NCI-H2107 (cell line): ENCODE measurements at regions not wholly inside any gene's neighbourhood (a gene's known extent, or its start where the extent isn't known, plus 50 kb on each side); places are given as distances from the start of the nearest gene placed in this dataset.

Experiments used
- DNase-seq: peaks from one replicate; lab custom pipeline; 2025; lab: John Stamatoyannopoulos, UW

GRCh38 chr12:39240587-39240986 is 202.3 kb downstream of the KIF21A start:
- DNase-seq: no peak

DNA sequence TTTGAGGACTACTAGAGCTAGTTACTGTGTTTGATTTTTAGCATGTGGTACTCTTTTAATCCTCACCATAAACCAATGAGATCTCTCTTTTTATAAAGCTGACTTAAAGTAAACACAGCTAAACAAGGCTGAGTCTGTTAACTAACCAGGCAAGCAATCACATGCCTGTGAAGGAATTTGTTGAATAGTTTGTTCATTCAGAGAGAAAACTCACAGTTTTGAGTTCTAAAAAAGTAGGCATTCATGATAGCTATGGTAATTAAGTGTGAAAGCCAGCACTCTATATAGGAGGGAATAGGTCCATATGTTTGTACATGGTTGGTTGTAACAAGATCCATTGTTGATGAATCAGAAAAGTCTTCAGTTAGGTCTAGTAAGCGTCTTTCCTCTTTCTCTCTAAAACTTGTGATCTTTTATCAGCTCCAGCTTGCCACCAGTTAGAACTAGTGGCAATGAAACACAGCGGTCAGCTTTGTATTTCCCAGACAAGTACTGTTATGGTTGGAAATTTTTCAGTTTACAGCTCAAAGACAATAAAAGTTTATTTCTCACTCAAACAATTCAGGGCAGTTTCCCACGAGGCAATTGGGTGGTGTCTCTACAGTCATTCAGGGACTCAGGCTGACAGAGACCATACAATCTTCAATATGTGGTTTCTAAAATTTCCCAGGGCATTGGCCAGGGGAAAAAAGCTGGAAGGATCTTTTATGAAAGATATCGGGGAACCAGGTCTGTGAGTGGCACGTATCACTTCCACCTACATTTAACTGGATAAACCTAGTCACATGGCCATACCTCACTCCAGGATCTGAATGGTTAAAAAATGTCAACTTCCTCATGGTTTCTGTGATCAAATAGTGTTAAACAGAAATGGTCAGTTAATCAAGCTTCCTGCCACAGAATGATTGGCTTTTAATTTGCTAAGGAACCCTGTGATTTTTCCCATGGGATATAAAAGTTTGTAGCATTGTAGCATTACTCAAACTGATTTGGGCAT is 203.1 kb downstream of the KIF21A start:
- DNase-seq: no peak

DNA sequence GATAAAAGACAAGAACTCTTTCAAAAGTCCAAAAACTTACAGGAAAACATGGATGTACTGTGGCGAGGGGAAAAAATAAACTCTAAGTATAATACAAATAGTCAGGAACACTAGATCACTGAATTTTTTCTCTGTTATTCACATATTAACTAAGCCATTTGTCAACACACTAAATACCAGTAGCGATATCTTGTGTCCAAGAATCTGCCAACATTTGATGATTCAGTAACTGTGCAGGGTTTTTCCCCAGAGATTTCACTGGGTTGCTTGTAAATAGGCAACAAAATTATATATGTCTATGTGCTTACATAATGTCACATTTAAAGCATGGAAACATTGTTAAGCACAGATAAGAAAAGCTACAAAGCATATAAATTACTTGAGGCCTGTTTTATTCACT is 205.9 kb downstream of the KIF21A start:
- DNase-seq: no peak

- DNase-seq: no peak
These were observed 206.7 kb downstream of the KIF21A start for GRCh38 chr12:39235990-39236767.

GRCh38 chr12:39230086-39230485 is 212.8 kb downstream of the KIF21A start:
- no peak for DNase-seq

DNA sequence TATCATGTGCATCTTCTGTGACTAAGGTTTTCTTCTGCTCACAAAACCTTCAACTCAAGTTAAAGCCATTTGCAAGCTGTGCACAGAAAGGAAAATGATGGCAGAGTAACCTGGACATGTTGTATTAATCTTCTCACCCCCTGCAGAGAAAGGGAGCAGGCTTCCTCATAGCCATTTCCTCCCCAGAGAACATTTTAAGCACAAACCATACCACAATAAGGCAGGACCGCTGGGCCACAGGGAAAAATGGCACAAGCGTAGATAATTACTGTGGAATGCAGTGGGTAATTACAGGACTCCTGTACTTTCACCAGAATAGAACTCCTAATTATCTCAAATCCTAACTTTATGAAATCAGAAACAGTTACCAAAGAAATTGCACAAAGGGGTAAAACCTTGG is 215.7 kb downstream of the KIF21A start:
- DNase-seq: no peak

- DNase-seq: no peak
These were observed 217.9 kb downstream of the KIF21A start for GRCh38 chr12:39224971-39225370.

DNA sequence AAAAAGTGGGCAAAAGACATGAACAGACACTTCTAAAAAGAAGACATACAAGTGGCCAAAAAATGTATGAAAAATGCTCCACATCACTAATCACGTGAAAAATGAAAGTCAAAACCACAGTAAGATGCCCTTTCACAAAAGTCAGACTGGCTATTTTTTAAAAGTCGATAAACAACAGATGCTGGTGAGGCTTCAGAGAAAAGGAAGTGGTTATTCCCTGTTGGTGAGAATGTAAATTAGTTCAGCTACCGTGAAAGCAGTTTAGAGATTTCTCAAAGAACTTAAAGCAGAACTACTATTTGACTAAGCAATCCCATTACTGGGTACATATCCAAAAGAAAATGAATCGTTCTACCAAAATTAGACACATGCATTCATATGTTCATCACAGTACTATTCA is 237.0 kb downstream of the KIF21A start:
- no peak for DNase-seq

DNA sequence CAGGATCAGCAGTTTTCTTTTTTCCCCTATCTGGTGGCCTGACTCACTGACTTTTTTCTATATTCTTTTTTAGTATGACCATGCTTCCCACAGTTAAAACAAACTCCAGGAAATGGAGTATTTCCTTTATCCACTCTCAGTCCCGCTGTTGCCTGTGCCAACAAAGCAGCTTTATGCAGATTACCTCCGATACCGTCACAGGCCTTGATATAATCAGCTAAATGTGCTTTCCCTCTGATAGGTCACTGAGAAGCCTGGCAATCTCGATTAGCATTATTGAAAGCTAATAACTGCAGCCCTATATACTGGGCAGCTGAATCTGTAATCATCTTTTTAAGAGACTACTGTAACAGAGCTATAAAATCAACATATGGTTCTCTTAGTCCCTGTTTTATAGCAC is 243.6 kb downstream of the KIF21A start:
- no peak for DNase-seq

- no peak for DNase-seq
These were observed 254.2 kb downstream of the KIF21A start for GRCh38 chr12:39188689-39189088.

- DNase-seq: no peak
These were observed 256.2 kb downstream of the KIF21A start for GRCh38 chr12:39186744-39187143.

- DNase-seq: no peak
These were observed 264.1 kb downstream of the KIF21A start for GRCh38 chr12:39178837-39179236.

DNA sequence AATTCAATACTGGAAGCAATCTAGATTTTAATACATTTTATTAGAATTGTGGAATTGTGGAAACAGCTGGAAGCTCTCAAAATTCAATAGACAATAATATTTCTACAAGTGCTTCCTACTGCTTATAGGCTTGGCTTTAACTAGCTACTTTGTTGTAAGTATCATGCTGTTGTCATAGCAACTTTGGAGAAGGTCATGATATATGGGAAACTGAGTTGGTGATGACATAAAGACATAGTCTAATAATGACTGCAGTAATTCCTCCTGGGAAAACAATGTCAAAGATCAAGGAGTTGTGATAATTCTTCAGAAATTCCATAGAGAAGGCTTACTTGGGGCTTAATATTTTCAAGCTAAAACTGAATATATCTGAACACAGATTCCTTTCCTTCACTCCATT is 266.6 kb downstream of the KIF21A start:
- no peak for DNase-seq

- no peak for DNase-seq
These were observed 268.3 kb upstream of the CPNE8 start for GRCh38 chr12:39173726-39174125.

DNA sequence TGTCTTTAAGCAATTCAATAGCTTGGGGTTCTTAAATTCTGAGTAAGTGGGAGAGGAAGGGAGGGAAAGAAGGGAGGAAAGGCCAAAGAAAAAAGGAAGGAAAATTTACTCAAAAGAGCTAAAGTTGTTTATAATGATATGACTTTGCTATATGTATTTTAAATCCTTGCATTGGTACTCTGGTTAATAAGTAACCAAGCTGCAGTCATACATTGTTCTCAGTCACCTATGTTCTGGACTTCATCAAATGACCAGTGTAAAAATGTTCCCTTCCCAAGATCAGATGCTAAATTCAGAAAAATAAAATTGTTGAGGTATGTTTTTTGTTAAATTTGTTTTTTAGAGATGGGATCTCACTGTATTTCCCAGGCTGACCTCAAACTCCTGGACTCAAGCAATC is 259.9 kb upstream of the CPNE8 start:
- no peak for DNase-seq

DNA sequence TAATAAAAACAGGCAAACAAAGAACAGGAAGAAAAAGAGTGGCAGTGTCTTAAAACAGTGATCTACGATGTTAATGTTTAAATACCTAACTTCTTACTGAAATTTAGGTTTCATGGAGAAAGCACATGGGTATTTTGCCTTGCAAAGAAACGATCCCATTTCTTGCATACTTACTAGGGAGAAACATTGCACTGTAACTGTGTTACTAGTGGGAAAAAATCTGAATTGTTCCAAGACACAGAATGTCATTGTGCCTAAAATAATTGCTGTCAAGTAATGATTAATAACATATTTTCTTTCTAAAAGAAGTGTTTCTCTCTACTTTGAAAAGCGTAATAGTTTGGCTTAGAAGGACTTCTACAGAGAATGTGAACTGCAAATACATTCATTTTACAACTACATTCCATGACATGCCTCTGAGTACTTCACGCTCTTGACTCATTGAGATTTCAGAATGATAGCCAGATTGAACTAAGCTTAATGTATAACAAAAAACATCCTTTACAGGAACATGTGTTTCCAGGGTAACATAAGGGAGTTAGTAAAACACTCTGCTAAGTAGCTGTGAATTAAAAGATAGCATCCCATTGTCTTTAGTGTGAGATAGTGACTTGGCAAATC is 256.2 kb upstream of the CPNE8 start:
- no peak for DNase-seq

DNA sequence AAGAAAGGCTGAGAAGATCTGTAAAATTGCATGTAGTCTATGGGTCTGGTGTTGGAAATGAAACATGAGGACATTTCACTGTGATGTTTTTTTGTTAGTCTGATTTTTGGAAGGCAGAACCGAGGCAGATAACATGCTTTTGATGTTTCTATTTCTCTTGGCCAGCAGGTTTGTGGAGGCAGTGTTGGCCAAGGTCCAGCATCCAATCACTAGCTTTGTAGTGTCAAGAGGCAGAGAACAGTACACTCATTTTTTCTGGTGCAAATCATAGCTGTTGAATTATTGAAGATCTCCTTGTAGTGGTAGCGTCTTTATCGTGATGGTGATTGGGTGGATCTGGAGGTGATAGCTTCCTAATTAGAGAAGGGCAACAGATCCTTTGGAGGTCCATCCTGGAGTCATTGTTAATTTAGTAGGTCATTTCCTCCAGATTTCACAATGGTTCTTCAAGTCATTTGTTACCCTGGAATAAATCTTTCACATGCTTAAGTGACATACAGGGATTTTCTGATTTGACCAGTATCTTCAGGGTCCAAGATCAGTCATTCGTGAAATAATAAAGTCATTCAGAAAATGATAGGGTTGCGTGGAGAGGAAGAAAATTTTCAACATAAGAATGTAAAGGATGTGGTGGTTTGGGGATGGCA is 252.4 kb upstream of the CPNE8 start:
- DNase-seq: no peak

GRCh38 chr12:39145175-39145999 is 240.0 kb upstream of the CPNE8 start:
- DNase-seq: no peak

- DNase-seq: no peak
These were observed 239.2 kb upstream of the CPNE8 start for GRCh38 chr12:39144613-39145061.

- DNase-seq: no peak
These were observed 232.9 kb upstream of the CPNE8 start for GRCh38 chr12:39138268-39138667.

GRCh38 chr12:39127401-39127800 is 222.0 kb upstream of the CPNE8 start:
- DNase-seq: no peak
